ENCODE measurements at regions not wholly inside any gene's neighbourhood (a gene's known extent, or its start where the extent isn't known, plus 50 kb on each side); places are given as distances from the start of the nearest gene placed in this dataset.

- TF ChIP-seq REST (tag by site-specific recombination; IDR thresholded peaks at IDR 0.05) (no peak), ZNF140 (tag by site-specific recombination; IDR thresholded peaks at IDR 0.05) (no peak), ZNF623 (tag by site-specific recombination; IDR thresholded peaks at IDR 0.05) (no peak), FEZF1 (tag by site-specific recombination; IDR thresholded peaks at IDR 0.05) (no peak)
Measured at GRCh38 chr14:85050180-85050579, 479.8 kb upstream of the FLRT2 start (continued).

GRCh38 chr14:85052646-85053045 lies 477.3 kb upstream of the FLRT2 start:
- no peaks in the 10 kb centered on the region for H3K4me1 ChIP-seq (ENCODE audit: control insufficient read depth, insufficient read depth, low read length)
- H3K9me3 ChIP-seq (ENCODE audit: control insufficient read depth, insufficient read depth, low read depth, low read length): no peaks in the 10 kb centered on the region
- TF ChIP-seq ATF2 (tag by site-specific recombination; IDR thresholded peaks at IDR 0.05; ENCODE audit: low read depth): no peak
- no peak for TF ChIP-seq KLF7 (tag by site-specific recombination; IDR thresholded peaks at IDR 0.05; ENCODE audit: borderline replicate concordance)
- no peak for TF ChIP-seq ZNF223 (tag by site-specific recombination; IDR thresholded peaks at IDR 0.05)
- TF ChIP-seq ZNF341 (tag by site-specific recombination; IDR thresholded peaks at IDR 0.05; ENCODE audit: low read depth): no peak
- no peak for TF ChIP-seq PRDM6 (tag by site-specific recombination; IDR thresholded peaks at IDR 0.05)
- no peak for TF ChIP-seq ZNF626 (tag by site-specific recombination; IDR thresholded peaks at IDR 0.05)
- TF ChIP-seq ZNF501 (tag by site-specific recombination; IDR thresholded peaks at IDR 0.05): no peak
- TF ChIP-seq PRDM4 (tag by site-specific recombination; IDR thresholded peaks at IDR 0.05): no peak
- no peak for TF ChIP-seq ZNF19 (tag by site-specific recombination; IDR thresholded peaks at IDR 0.05; ENCODE audit: low read depth)
- TF ChIP-seq ZNF404 (tag by site-specific recombination; IDR thresholded peaks at IDR 0.05): no peak
- TF ChIP-seq ZNF621 (tag by site-specific recombination; IDR thresholded peaks at IDR 0.05): no peak
- no peak for TF ChIP-seq ZNF292 (tag by site-specific recombination; IDR thresholded peaks at IDR 0.05; ENCODE audit: borderline replicate concordance, low read depth)
- no peak for TF ChIP-seq ELK4 (IDR thresholded peaks at IDR 0.05; ENCODE audit: borderline replicate concordance, low read depth, low read length)
- no peak for TF ChIP-seq ZNF596 (tag by site-specific recombination; IDR thresholded peaks at IDR 0.05)
- no peak for TF ChIP-seq ZNF335 (tag by site-specific recombination; conservative IDR thresholded peaks at IDR 0.05)
- TF ChIP-seq ZNF133 (tag by site-specific recombination; IDR thresholded peaks at IDR 0.05): no peak
- H3K4me3 ChIP-seq (ENCODE audit: low read depth, low read length): no peak overlapping the region
- ChIA-PET CTCF (no interaction called here), POLR2A (no interaction called here)
- no peak overlapping the region for H3K27ac ChIP-seq (ENCODE audit: extremely low read depth, low read depth, low read length)
- H3K36me3 ChIP-seq (ENCODE audit: control insufficient read depth in 2 of 2, insufficient read depth in 1 of 2, low read length in 2 of 2): no peaks in the 10 kb centered on the region
